A549 (cell line): ENCODE measurements at regions not wholly inside any gene's neighbourhood (a gene's known extent, or its start where the extent isn't known, plus 50 kb on each side); places are given as distances from the start of the nearest gene placed in this dataset.

Experiments used
- ATAC-seq, 2 experiments: fragments of 200-7000 bp in 1 of 2; fragments of >200 bp in 1 of 2; cut with Nextera tagmentation in 1 of 2; cut with Tn5 transposase in 1 of 2; 3 replicates each; pipeline versions ENCODE4 v1.8.0 to v1.9.1; 2018 to 2020; ENCODE audit warnings: mild to moderate bottlenecking in 1 of 2, moderate library complexity in 1 of 2
- CTCF ChIA-PET: fragments of 300-600 bp; sonication (Branson Sonifier 250); formaldehyde crosslinking; extraction: SDS; loops from one replicate; lab custom pipeline; 2021; ENCODE audit warnings: antibody characterized with exemption, inconsistent platforms; lab: Yijun Ruan, JAX
- POLR2A ChIA-PET: fragments of 350-600 bp; formaldehyde crosslinking; extraction: SDS; loops from one replicate; lab custom pipeline; 2021; ENCODE audit warnings: antibody characterized with exemption, inconsistent platforms; lab: Yijun Ruan, JAX
- DNase-seq, 2 experiments: peaks; one replicate each; pipeline versions ENCODE4 v3.0.0 to v3.0.0-alpha.2; 2011 to 2016; ENCODE audit warnings: low read depth in 1 of 2, low spot score in 1 of 2
- FAIRE-seq: peaks from 2 replicates; lab custom pipeline; 2011; peaks lifted over from hg19 to GRCh38; lab: Jason Lieb, UNC
- H3K27ac ChIP-seq, 2 experiments: fragments of >200 bp; sonication (Bioruptor Twin); formaldehyde crosslinking; 3 replicates each; pipeline ENCODE4 v1.5.1; 2016 to 2017
- H3K4me1 ChIP-seq: fragments of >200 bp; sonication (Bioruptor Twin); formaldehyde crosslinking; 3 replicates; pipeline ENCODE4 v1.6.1; 2016
- H3K4me2 ChIP-seq: fragments of >200 bp; sonication (Bioruptor Twin); formaldehyde crosslinking; 3 replicates; pipeline ENCODE4 v1.6.1; 2016
- H3K4me3 ChIP-seq: fragments of >200 bp; sonication (Bioruptor Twin); formaldehyde crosslinking; 3 replicates; pipeline ENCODE4 v1.5.1; 2016
- H3K9me3 ChIP-seq: fragments of >200 bp; sonication (Bioruptor Twin); formaldehyde crosslinking; 3 replicates; pipeline ENCODE4 v1.6.1; 2016
- BHLHE40 ChIP-seq: IDR thresholded peaks from 2 replicates; pipeline ENCODE4 v1.6.1; 2012; ENCODE audit warnings: low read depth, low read length, inconsistent platforms
- E2F6 ChIP-seq: IDR thresholded peaks from 2 replicates; pipeline ENCODE4 v1.6.1; 2012; ENCODE audit warnings: low read depth, borderline replicate concordance
- EHF ChIP-seq: fragments of 250-450 bp; sonication (Bioruptor Pico); IDR thresholded peaks from 2 replicates; pipeline ENCODE4 v1.5.0; 2020; ENCODE audit warnings: mild to moderate bottlenecking
- EHMT2 ChIP-seq: fragments of 200-600 bp; sonication (generic); IDR thresholded peaks from 2 replicates; pipeline ENCODE4 v1.6.1; 2016; ENCODE audit warnings: antibody characterized with exemption, low read depth, mild to moderate bottlenecking, moderate library complexity
- EP300 ChIP-seq, 2 experiments: fragments of >200 bp; sonication (Bioruptor Twin); formaldehyde crosslinking; IDR thresholded peaks; 2 replicates in 1 of 2; 3 replicates in 1 of 2; pipeline ENCODE4 v1.6.1; 2016 to 2017
- ESRRA ChIP-seq: fragments of 150-350 bp; IDR thresholded peaks from 2 replicates; pipeline ENCODE4 v1.6.1; 2014; ENCODE audit warnings: mild to moderate bottlenecking, low read length, borderline replicate concordance
- FOSB ChIP-seq: fragments of 250-450 bp; sonication (Bioruptor Pico); IDR thresholded peaks from 2 replicates; pipeline ENCODE4 v1.5.0; 2020; ENCODE audit warnings: mild to moderate bottlenecking, moderate library complexity
- FOSL2 ChIP-seq, 2 experiments: fragments of 450-650 bp in 1 of 2; fragments of >200 bp in 1 of 2; sonication (Bioruptor Twin) in 1 of 2; formaldehyde crosslinking; IDR thresholded peaks; 2 replicates each; pipeline versions ENCODE4 v1.5.0 to v1.6.1; 2016 to 2020; ENCODE audit warnings: mild to moderate bottlenecking in 1 of 2, moderate library complexity in 1 of 2
- HEYL ChIP-seq: fragments of 250-450 bp; sonication (Bioruptor Pico); IDR thresholded peaks from 2 replicates; pipeline ENCODE4 v1.8.0; 2021; ENCODE audit warnings: mild to moderate bottlenecking, moderate library complexity
- HMGXB4 ChIP-seq: fragments of 250-450 bp; sonication (Bioruptor Pico); IDR thresholded peaks from 2 replicates; pipeline ENCODE4 v1.5.0; 2021; ENCODE audit warnings: mild to moderate bottlenecking, moderate library complexity, borderline replicate concordance
- HOXB13 ChIP-seq: fragments of 250-450 bp; sonication (Bioruptor Pico); IDR thresholded peaks from 2 replicates; pipeline ENCODE4 v1.5.0; 2020; ENCODE audit warnings: low read depth, mild to moderate bottlenecking, moderate library complexity
- HOXB5 ChIP-seq: fragments of 250-450 bp; sonication (Bioruptor Pico); IDR thresholded peaks from 2 replicates; pipeline ENCODE4 v1.5.0; 2020; ENCODE audit warnings: mild to moderate bottlenecking, moderate library complexity
- JUNB ChIP-seq: fragments of >200 bp; sonication (Bioruptor Twin); formaldehyde crosslinking; IDR thresholded peaks from 2 replicates; pipeline ENCODE4 v1.6.1; 2016
- MAZ ChIP-seq: fragments of 150-350 bp; IDR thresholded peaks from 2 replicates; pipeline ENCODE4 v1.6.1; 2014; ENCODE audit warnings: antibody characterized with exemption, low read depth, low read length, borderline replicate concordance
- POLR2AphosphoS2 ChIP-seq: conservative IDR thresholded peaks from 2 replicates; pipeline ENCODE4 v1.6.1; 2012; ENCODE audit warnings: low read length, improper control_type of control experiment, inconsistent platforms
- RAD21 ChIP-seq, 2 experiments: fragments of >200 bp in 1 of 2; sonication (Bioruptor Twin) in 1 of 2; formaldehyde crosslinking in 1 of 2; IDR thresholded peaks in 1 of 2; conservative IDR thresholded peaks in 1 of 2; 2 replicates in 1 of 2; 3 replicates in 1 of 2; pipeline ENCODE4 v1.6.1; 2012 to 2018; ENCODE audit warnings: inconsistent platforms in 1 of 2
- SMC3 ChIP-seq: fragments of >200 bp; sonication (Bioruptor Twin); formaldehyde crosslinking; IDR thresholded peaks from 3 replicates; pipeline ENCODE4 v1.6.1; 2018; ENCODE audit warnings: inconsistent platforms
- SREBF2 ChIP-seq: fragments of 450-650 bp; IDR thresholded peaks from 2 replicates; pipeline ENCODE4 v1.6.1; 2014; ENCODE audit warnings: mild to moderate bottlenecking, moderate library complexity
- ZC3H11A ChIP-seq: fragments of 450-650 bp; IDR thresholded peaks from 2 replicates; pipeline ENCODE4 v1.6.1; 2014; ENCODE audit warnings: antibody characterized with exemption, mild to moderate bottlenecking
- WGBS: methylation state at CpG from one replicate; pipeline ENCODE4 v1.1.6; 2017; ENCODE audit errors: missing lambda C conversion rate; 5-methylcytosine and 5-hydroxymethylcytosine counted together
- TF ChIP-seq, protein P1 (sequence below): fragments of 150-350 bp; IDR thresholded peaks from 2 replicates; pipeline ENCODE4 v1.6.1; 2014; ENCODE audit warnings: low read depth, mild to moderate bottlenecking, low read length
- TF ChIP-seq, protein P2 (sequence below): fragments of 200-600 bp; sonication (generic); IDR thresholded peaks from 2 replicates; pipeline ENCODE4 v1.6.1; 2016; ENCODE audit warnings: antibody characterized with exemption, mild to moderate bottlenecking, moderate library complexity
- TF ChIP-seq, protein P3 (sequence below): fragments of 450-650 bp; IDR thresholded peaks from 2 replicates; pipeline ENCODE4 v1.6.1; 2014; ENCODE audit warnings: antibody characterized with exemption
- TF ChIP-seq, protein P4 (sequence below): fragments of >200 bp; sonication (Bioruptor Twin); formaldehyde crosslinking; IDR thresholded peaks from 2 replicates; pipeline ENCODE4 v1.6.1; 2016

- no peak overlapping the region for H3K27ac ChIP-seq
- 5% methylated on average over 4 of the region's 4 CpGs for WGBS
- no peak overlapping the region for H3K4me2 ChIP-seq
- no peak for FAIRE-seq
- DNase-seq, result no peak
- CTCF ChIA-PET, result no interaction called here
- POLR2A ChIA-PET, result no interaction called here
- no peak for TF ChIP-seq ESRRA
- no peak for TF ChIP-seq RAD21 (conservative IDR thresholded peaks at IDR 0.05 in 1 of 2, IDR thresholded peaks at IDR 0.05 in 1 of 2)
- TF ChIP-seq JUNB, result no peak
- TF ChIP-seq HOXB13 (CRISPR knock-in tag), result no peak
- TF ChIP-seq SREBF2, result no peak
- TF ChIP-seq, protein P1, sequence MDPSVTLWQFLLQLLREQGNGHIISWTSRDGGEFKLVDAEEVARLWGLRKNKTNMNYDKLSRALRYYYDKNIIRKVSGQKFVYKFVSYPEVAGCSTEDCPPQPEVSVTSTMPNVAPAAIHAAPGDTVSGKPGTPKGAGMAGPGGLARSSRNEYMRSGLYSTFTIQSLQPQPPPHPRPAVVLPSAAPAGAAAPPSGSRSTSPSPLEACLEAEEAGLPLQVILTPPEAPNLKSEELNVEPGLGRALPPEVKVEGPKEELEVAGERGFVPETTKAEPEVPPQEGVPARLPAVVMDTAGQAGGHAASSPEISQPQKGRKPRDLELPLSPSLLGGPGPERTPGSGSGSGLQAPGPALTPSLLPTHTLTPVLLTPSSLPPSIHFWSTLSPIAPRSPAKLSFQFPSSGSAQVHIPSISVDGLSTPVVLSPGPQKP, result no peak
- TF ChIP-seq, protein P2, sequence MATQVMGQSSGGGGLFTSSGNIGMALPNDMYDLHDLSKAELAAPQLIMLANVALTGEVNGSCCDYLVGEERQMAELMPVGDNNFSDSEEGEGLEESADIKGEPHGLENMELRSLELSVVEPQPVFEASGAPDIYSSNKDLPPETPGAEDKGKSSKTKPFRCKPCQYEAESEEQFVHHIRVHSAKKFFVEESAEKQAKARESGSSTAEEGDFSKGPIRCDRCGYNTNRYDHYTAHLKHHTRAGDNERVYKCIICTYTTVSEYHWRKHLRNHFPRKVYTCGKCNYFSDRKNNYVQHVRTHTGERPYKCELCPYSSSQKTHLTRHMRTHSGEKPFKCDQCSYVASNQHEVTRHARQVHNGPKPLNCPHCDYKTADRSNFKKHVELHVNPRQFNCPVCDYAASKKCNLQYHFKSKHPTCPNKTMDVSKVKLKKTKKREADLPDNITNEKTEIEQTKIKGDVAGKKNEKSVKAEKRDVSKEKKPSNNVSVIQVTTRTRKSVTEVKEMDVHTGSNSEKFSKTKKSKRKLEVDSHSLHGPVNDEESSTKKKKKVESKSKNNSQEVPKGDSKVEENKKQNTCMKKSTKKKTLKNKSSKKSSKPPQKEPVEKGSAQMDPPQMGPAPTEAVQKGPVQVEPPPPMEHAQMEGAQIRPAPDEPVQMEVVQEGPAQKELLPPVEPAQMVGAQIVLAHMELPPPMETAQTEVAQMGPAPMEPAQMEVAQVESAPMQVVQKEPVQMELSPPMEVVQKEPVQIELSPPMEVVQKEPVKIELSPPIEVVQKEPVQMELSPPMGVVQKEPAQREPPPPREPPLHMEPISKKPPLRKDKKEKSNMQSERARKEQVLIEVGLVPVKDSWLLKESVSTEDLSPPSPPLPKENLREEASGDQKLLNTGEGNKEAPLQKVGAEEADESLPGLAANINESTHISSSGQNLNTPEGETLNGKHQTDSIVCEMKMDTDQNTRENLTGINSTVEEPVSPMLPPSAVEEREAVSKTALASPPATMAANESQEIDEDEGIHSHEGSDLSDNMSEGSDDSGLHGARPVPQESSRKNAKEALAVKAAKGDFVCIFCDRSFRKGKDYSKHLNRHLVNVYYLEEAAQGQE, result no peak
- TF ChIP-seq, protein P3, sequence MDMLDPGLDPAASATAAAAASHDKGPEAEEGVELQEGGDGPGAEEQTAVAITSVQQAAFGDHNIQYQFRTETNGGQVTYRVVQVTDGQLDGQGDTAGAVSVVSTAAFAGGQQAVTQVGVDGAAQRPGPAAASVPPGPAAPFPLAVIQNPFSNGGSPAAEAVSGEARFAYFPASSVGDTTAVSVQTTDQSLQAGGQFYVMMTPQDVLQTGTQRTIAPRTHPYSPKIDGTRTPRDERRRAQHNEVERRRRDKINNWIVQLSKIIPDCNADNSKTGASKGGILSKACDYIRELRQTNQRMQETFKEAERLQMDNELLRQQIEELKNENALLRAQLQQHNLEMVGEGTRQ, result no peak
- TF ChIP-seq HEYL (CRISPR knock-in tag), result no peak
- TF ChIP-seq SMC3, result no peak
- TF ChIP-seq, protein P4, sequence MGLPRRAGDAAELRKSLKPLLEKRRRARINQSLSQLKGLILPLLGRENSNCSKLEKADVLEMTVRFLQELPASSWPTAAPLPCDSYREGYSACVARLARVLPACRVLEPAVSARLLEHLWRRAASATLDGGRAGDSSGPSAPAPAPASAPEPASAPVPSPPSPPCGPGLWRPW, result no peak
- TF ChIP-seq HMGXB4 (CRISPR knock-in tag), result no peak
- TF ChIP-seq EHMT2, result no peak
- no peak for TF ChIP-seq FOSL2 (IDR thresholded peaks at IDR 0.05)
- TF ChIP-seq FOSL2 (CRISPR knock-in tag; IDR thresholded peaks at IDR 0.05), result no peak
- TF ChIP-seq EP300 (IDR thresholded peaks at IDR 0.05), result no peak
- no peak for TF ChIP-seq MAZ
- TF ChIP-seq, all 56 proteins: peak for 0
- ATAC-seq, result no peak
- H3K9me3 ChIP-seq, result no peaks in the 10 kb centered on the region
- no peak overlapping the region for H3K4me3 ChIP-seq
- no peaks in the 10 kb centered on the region for H3K4me1 ChIP-seq
Measured at GRCh38 chr20:40244286-40244685, 444.8 kb downstream of the MAFB start.

DNA sequence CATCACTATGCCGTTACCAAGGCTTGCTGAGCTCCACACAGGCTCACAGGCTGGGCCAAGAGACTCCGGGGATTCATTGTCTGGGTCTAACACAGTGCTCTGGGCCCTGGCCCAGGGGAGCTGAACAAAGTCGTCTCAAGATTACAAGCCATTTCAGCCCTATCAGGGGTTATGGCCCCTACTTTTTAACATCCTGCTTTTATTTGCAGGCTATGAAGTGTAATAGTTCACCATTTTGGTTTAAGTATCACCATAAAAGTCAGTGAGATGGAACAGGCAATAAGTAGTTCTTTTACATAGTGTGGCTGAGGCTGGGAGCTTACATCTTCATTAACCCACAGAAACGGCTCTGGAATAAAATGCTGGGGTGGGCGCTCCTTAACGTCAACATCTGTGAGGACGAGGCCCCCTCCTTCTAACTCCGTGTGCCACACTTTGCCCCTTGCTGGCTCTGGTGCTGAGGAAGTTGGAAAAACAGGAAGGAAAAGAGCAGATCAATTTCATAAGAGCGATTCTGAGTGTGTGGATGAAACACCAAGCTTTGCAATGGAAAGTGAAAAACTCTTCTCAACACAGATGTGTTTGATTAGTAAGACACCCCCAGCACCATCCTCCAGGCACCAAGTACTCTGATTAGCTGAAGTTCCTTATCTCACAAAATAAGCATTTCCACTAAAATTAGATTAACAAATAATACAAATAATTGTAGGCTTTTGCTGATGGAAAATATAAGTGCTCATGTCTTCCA, 447.3 kb downstream of the MAFB start:
- Histone ChIP-seq H3K9me3 (no peaks in the 10 kb centered on the region), H3K4me1 (no peaks in the 10 kb centered on the region), H3K4me2 (no peak overlapping the region), H3K27ac (no peak overlapping the region), H3K4me3 (no peak overlapping the region)
- CTCF ChIA-PET, result no interaction called here
- no peak for TF ChIP-seq BHLHE40
- no peak for TF ChIP-seq SREBF2
- no peak for TF ChIP-seq E2F6
- TF ChIP-seq HOXB5 (CRISPR knock-in tag), result no peak
- no peak for TF ChIP-seq ZC3H11A
- TF ChIP-seq, protein P2, result no peak
- TF ChIP-seq, protein P4, result no peak
- TF ChIP-seq EHF (CRISPR knock-in tag), result no peak
- no peak for TF ChIP-seq FOSB (CRISPR knock-in tag)
- TF ChIP-seq POLR2AphosphoS2, result no peak
- DNase-seq (no peak), ATAC-seq (no peak), FAIRE-seq (no peak)
- POLR2A ChIA-PET, result no interaction called here
- 2% methylated on average over 9 of the region's 9 CpGs for WGBS
